ENCODE measurements at regions not wholly inside any gene's neighbourhood (a gene's known extent, or its start where the extent isn't known, plus 50 kb on each side); places are given as distances from the start of the nearest gene placed in this dataset.
A peak's percentile ranks its signal among the peaks of the same experiment; 100 is the strongest.
"Not testable (repeated sequence)": the region's sequence is repeated elsewhere in the genome, so short reads cannot be mapped to it uniquely, and the experiment has no call there.

GRCh38 chr4:132227857-132228165 is 921.3 kb upstream of the PCDH10 start:
- TF ChIP-seq CTCF (IDR thresholded peaks at IDR 0.05): peak in 2 of 6 experiments; percentile 4 to 35
- TF ChIP-seq POLR2A (IDR thresholded peaks at IDR 0.05): not testable (repeated sequence)

Measured in esophagus squamous epithelium (tissue), 4 donors.